Kidney glomerular epithelial cell (primary cell): ENCODE measurements at regions not wholly inside any gene's neighbourhood (a gene's known extent, or its start where the extent isn't known, plus 50 kb on each side); places are given as distances from the start of the nearest gene placed in this dataset.

Source experiments
- DNase-seq: peaks from one replicate; lab custom pipeline; 2025; lab: John Stamatoyannopoulos, UW

GRCh38 chrX:110852180-110852579 is 56.6 kb upstream of the CHRDL1 start:
- DNase-seq, result peak; percentile 4

- no peak for DNase-seq
These were observed 56.2 kb upstream of the CHRDL1 start for GRCh38 chrX:110851780-110852179.

GRCh38 chrX:110847334-110847733 is 51.7 kb upstream of the CHRDL1 start:
- peak; percentile 59 for DNase-seq

- no peak for DNase-seq
These were observed 50.5 kb upstream of the CHRDL1 start for GRCh38 chrX:110846071-110846470.
